ENCODE measurements at regions not wholly inside any gene's neighbourhood (a gene's known extent, or its start where the extent isn't known, plus 50 kb on each side); places are given as distances from the start of the nearest gene placed in this dataset.

DNA sequence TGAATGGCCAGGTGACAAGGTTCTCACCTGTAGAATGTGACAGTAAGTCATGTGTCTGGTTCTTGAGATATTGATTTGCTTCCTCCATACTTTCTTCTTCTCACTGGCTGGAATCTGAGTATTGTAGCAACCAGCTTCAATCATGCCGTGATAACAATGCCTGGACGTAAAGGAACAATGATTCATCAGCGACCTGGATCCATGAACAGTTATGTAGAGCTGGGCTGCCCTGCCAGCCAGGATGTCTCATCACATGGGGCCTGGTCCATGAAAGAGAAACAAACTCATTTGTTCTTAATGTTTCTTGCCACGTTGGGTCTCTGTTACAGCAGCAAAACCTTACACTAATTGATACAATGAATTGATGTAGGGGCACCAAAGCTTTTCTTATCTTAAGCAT, 627.2 kb downstream of the TOX3 start:
- no peak for DNase-seq
- Histone ChIP-seq H3K9me3 (ENCODE audit: severe bottlenecking) (no peaks in the 10 kb centered on the region), H3K27ac (no peak overlapping the region), H3K4me3 (ENCODE audit: low read depth, low read length) (no peak overlapping the region), H3K36me3 (no peaks in the 10 kb centered on the region), H3K27me3 (ENCODE audit: insufficient read depth, low read depth, severe bottlenecking) (no peaks in the 10 kb centered on the region)
- TF ChIP-seq, protein P1, sequence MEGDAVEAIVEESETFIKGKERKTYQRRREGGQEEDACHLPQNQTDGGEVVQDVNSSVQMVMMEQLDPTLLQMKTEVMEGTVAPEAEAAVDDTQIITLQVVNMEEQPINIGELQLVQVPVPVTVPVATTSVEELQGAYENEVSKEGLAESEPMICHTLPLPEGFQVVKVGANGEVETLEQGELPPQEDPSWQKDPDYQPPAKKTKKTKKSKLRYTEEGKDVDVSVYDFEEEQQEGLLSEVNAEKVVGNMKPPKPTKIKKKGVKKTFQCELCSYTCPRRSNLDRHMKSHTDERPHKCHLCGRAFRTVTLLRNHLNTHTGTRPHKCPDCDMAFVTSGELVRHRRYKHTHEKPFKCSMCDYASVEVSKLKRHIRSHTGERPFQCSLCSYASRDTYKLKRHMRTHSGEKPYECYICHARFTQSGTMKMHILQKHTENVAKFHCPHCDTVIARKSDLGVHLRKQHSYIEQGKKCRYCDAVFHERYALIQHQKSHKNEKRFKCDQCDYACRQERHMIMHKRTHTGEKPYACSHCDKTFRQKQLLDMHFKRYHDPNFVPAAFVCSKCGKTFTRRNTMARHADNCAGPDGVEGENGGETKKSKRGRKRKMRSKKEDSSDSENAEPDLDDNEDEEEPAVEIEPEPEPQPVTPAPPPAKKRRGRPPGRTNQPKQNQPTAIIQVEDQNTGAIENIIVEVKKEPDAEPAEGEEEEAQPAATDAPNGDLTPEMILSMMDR (IDR thresholded peaks at IDR 0.05; ENCODE audit: low read depth, low read length): no peak

DNA sequence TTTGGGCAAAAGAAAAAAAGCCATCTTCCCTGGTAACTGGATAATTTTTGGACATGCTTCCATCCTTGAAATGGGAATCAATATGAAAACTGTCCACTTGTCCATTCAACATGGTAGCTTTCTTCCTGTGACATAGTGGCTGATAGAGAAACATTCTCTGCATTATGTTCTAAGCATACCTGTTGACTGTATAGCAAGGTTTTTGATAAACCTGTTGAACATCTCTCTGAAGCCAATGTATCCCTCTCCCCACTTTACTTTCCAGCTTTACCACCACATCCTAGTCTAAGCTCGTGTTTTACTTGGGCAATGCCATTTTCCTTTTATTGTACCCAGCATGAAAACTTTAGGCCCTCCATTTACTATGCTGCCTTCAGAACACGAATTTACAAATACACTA, 630.1 kb downstream of the TOX3 start:
- TF ChIP-seq, protein P1 (IDR thresholded peaks at IDR 0.05; ENCODE audit: low read depth, low read length): no peak
- Histone ChIP-seq H3K36me3 (no peaks in the 10 kb centered on the region), H3K27ac (no peak overlapping the region), H3K9me3 (ENCODE audit: severe bottlenecking) (no peaks in the 10 kb centered on the region), H3K4me3 (ENCODE audit: low read depth, low read length) (no peak overlapping the region), H3K27me3 (ENCODE audit: insufficient read depth, low read depth, severe bottlenecking) (no peaks in the 10 kb centered on the region)
- no peak for DNase-seq

DNA sequence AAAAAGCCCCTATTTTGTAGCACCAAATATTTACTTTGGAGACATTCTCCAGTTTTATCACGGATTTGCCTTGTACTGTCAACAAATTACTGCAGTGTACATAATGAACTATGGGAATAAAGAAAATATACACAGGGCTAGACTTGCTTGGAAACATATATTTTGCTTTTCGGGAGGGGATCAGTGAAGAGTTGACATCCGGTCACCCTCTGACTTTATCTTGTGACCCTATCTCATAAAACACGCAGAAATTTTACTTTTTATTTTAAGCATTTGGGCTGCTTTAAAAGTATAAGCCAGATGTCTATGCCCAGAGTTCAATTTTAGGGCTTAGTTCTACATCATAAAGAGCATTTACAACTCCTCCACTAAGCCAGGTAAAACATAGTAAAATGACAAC, 630.7 kb downstream of the TOX3 start:
- Histone ChIP-seq H3K9me3 (ENCODE audit: severe bottlenecking) (no peaks in the 10 kb centered on the region), H3K36me3 (no peaks in the 10 kb centered on the region), H3K27me3 (ENCODE audit: insufficient read depth, low read depth, severe bottlenecking) (no peaks in the 10 kb centered on the region), H3K27ac (no peak overlapping the region), H3K4me3 (ENCODE audit: low read depth, low read length) (no peak overlapping the region)
- TF ChIP-seq, protein P1 (IDR thresholded peaks at IDR 0.05; ENCODE audit: low read depth, low read length): no peak
- no peak for DNase-seq

DNA sequence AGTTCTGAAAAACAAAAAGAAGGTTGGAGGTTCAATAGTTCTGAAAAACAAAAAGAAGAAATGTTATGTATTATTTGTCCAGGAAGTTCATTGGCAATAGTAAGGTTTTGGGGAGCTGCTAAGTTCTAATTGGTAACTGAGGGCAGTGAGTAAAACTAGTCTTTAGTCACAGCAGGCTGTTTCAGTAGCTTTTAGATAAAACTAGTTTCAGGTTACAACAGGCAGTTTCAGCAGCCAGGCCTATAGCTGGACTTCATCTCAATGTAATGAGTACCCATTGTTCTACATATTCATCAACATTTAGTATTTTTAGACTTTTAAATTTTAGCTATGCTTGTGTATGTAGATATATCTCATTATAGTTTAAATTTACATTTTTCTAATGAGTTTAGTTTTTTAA, 639.3 kb downstream of the TOX3 start:
- Histone ChIP-seq H3K9me3 (ENCODE audit: severe bottlenecking) (no peaks in the 10 kb centered on the region), H3K27ac (no peak overlapping the region), H3K4me3 (ENCODE audit: low read depth, low read length) (no peak overlapping the region), H3K27me3 (ENCODE audit: insufficient read depth, low read depth, severe bottlenecking) (no peaks in the 10 kb centered on the region), H3K36me3 (no peaks in the 10 kb centered on the region)
- no peak for DNase-seq
- TF ChIP-seq, protein P1 (IDR thresholded peaks at IDR 0.05; ENCODE audit: low read depth, low read length): no peak

DNA sequence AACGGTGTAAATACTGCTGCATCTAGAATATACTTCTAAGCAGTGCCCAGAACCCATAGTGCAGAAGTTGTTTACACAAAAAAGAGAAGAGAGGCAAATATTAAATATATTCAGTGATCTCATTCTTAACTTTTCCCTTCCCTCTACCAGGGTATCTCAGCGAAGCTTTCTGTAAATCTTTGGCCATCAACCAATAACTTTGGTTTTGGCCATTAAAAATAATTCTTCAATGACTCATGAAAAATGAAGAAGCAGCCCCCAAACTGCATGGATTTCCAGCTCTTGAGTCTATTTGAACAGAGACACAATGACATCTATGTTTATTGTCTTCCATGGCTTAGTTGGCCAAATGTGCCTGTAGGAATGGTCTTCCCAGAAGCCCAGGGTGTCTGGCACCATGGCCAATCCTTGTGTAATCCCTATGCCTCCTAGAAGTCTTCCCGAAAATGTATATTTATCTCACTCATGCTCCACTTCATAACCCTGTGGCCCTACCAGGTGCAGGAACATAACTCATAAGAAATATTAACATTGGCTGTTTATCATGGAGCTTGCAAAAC, 646.6 kb downstream of the TOX3 start:
- Histone ChIP-seq H3K27me3 (ENCODE audit: insufficient read depth, low read depth, severe bottlenecking) (no peaks in the 10 kb centered on the region), H3K4me3 (ENCODE audit: low read depth, low read length) (no peak overlapping the region)

More for the DNA sequence above, 646.6 kb downstream of the TOX3 start:
- H3K9me3 ChIP-seq (ENCODE audit: severe bottlenecking): no peaks in the 10 kb centered on the region
- TF ChIP-seq, protein P1 (IDR thresholded peaks at IDR 0.05; ENCODE audit: low read depth, low read length): no peak
- no peak for DNase-seq
- H3K27ac ChIP-seq: no peak overlapping the region
- H3K36me3 ChIP-seq: no peaks in the 10 kb centered on the region
